ENCODE measurements at regions not wholly inside any gene's neighbourhood (a gene's known extent, or its start where the extent isn't known, plus 50 kb on each side); places are given as distances from the start of the nearest gene placed in this dataset.

DNA sequence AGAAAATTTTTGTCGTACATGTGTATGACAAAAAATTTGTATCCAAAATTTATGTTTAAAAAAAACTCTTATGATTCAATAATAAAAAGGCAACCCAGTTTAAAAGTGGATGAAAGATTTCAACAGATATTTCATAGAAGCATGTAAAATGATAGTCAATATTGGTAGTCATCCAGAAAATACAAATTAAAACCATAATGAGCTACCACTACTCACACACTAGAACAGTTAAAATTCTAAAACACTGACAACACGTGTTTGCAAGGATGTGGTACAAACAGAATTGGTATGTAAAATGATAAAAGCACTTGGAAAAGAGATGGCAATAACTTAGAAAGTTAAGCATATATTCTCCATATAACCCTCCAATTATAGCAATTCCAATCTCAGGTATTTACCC lies 303.0 kb upstream of the NR2F2 start:
- TF ChIP-seq POLR2A (IDR thresholded peaks at IDR 0.05) = no peak
- TF ChIP-seq, protein P1, sequence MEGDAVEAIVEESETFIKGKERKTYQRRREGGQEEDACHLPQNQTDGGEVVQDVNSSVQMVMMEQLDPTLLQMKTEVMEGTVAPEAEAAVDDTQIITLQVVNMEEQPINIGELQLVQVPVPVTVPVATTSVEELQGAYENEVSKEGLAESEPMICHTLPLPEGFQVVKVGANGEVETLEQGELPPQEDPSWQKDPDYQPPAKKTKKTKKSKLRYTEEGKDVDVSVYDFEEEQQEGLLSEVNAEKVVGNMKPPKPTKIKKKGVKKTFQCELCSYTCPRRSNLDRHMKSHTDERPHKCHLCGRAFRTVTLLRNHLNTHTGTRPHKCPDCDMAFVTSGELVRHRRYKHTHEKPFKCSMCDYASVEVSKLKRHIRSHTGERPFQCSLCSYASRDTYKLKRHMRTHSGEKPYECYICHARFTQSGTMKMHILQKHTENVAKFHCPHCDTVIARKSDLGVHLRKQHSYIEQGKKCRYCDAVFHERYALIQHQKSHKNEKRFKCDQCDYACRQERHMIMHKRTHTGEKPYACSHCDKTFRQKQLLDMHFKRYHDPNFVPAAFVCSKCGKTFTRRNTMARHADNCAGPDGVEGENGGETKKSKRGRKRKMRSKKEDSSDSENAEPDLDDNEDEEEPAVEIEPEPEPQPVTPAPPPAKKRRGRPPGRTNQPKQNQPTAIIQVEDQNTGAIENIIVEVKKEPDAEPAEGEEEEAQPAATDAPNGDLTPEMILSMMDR (IDR thresholded peaks at IDR 0.05) = no peak
- Histone ChIP-seq H3K27ac (no peak overlapping the region), H3K4me1 (no peaks in the 10 kb centered on the region), H3K27me3 (no peaks in the 10 kb centered on the region), H3K9me3 (no peaks in the 10 kb centered on the region), H3K4me3 (no peak overlapping the region), H3K36me3 (no peaks in the 10 kb centered on the region)
- intact Hi-C loops (cut with DNase I) = no loop called here
- 80 to 88% methylated on average over 2 of the region's 2 CpGs for WGBS, 2 donors
- no peak for DNase-seq

DNA sequence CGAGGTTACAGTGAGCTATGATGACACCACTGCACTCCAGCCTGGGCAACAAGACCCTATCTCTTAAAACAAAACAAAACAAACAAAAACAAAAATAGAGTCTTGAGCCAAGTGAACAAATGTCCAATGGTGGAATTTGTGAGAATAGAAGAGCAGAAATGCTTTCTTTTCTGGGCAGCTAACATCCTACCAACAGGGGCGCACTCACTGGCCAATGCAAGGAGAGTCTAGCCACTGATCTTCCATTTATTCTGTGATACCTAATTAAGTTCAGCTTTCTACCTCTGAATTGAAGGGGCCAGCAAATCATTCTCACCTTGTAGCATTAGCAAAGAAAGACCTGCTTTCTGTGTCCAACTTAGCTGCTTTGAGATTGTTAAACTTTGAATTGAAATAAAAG lies 301.9 kb upstream of the NR2F2 start:
- H3K4me3 ChIP-seq = no peak overlapping the region
- no peaks in the 10 kb centered on the region for H3K4me1 ChIP-seq
- 78 to 80% methylated on average over 2 of the region's 2 CpGs for WGBS, 2 donors
- no peaks in the 10 kb centered on the region for H3K9me3 ChIP-seq
- no peak for TF ChIP-seq POLR2A (IDR thresholded peaks at IDR 0.05)
- TF ChIP-seq, protein P1 (IDR thresholded peaks at IDR 0.05) = no peak
- H3K36me3 ChIP-seq = no peaks in the 10 kb centered on the region
- no peak overlapping the region for H3K27ac ChIP-seq
- intact Hi-C loops (cut with DNase I) = no loop called here
- H3K27me3 ChIP-seq = no peaks in the 10 kb centered on the region
- no peak for DNase-seq

DNA sequence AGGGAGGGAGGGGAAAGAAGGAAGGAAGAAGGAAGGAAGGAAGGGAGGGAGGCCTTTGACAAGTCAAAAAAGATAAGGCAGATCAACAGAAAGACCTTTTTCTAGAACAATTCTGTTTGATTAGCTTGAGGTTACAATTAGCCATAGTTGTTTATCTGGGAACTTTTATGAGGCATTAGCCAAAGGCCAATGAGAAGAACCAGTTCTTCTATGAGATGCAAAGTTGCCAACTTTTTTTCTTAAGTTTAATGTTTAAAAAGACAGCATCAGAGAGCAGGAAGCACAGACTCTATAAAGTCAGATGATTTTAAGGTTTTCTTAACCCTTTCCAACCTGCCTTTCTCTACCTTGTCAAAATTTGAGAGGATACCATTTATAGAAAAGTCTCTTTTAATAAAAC lies 301.3 kb upstream of the NR2F2 start:
- Histone ChIP-seq H3K4me1 (no peaks in the 10 kb centered on the region), H3K9me3 (no peaks in the 10 kb centered on the region), H3K4me3 (no peak overlapping the region), H3K36me3 (no peaks in the 10 kb centered on the region), H3K27me3 (no peaks in the 10 kb centered on the region), H3K27ac (no peak overlapping the region)
- no peak for DNase-seq
- intact Hi-C loops (cut with DNase I) = no loop called here
- TF ChIP-seq POLR2A (IDR thresholded peaks at IDR 0.05) = no peak
- TF ChIP-seq, protein P1 (IDR thresholded peaks at IDR 0.05) = no peak

DNA sequence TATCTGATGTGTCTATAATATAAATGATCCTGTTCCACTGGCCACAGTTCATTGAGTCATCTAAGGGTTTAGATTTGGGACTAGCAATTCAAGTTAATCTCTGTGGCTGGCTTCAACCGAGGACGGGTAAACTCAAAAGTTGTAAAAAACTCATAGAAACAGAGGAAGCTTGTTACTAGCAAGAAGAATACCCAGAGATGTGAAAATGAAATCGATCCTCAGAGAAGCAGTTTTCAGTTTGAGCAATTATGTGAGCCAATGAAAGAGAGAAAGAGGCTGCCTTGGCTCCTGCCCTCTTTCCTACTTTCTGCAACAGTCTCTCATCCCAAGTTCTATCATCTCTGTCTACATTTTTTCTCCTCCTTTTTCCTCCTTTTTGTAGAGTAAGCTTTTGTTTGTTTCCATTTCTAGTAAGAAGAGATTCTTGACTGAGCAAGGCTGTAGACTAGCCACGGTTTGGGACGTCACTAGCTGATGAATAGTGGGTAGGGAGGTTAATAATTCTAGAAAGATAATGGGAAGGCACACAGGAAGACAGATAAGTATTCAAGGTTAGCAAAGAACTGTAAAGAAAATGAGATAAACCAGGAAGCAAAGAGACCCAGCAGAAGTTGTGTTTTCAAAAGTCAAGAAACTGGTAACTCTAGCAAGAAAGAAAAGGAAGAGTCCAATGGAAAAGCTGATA lies 298.9 kb upstream of the NR2F2 start:
- 90 to 91% methylated on average over 5 of the region's 5 CpGs for WGBS, 2 donors
- Histone ChIP-seq H3K27ac (no peak overlapping the region), H3K9me3 (no peaks in the 10 kb centered on the region), H3K36me3 (no peaks in the 10 kb centered on the region), H3K4me1 (no peaks in the 10 kb centered on the region), H3K27me3 (peaks cover 0 to 2% (median 0%) of the 10 kb centered on the region in 4 donors), H3K4me3 (no peak overlapping the region)
- no peak for DNase-seq
- TF ChIP-seq, protein P1 (IDR thresholded peaks at IDR 0.05) = no peak
- TF ChIP-seq POLR2A (IDR thresholded peaks at IDR 0.05) = no peak
- intact Hi-C loops (cut with DNase I) = no loop called here

DNA sequence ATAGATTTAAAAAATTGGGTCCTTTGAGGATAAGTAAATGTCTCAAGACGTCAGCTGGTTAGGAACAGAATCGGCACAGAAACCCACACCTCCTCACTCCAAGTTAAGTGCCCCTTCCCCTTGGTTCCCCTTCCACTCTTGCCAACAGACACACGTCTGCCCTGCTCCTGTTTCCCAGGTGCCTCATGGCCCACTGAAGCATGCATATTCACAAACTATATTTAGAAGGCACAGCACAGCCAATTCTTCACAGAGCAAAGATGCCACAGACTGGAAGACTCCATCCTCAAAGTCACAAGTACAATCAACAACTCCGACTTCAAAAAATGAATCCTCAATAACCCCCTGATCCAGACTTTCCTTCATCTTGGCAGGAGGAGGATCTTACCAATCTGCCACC lies 295.4 kb upstream of the NR2F2 start:
- intact Hi-C loops (cut with DNase I) = no loop called here
- H3K4me3 ChIP-seq = no peak overlapping the region
- no peak overlapping the region for H3K27ac ChIP-seq
- no peaks in the 10 kb centered on the region for H3K36me3 ChIP-seq
- DNase-seq = no peak
- no peak for TF ChIP-seq POLR2A (IDR thresholded peaks at IDR 0.05)
- TF ChIP-seq, protein P1 (IDR thresholded peaks at IDR 0.05) = no peak
- H3K4me1 ChIP-seq = no peaks in the 10 kb centered on the region
- H3K27me3 ChIP-seq = peaks cover 0 to 6% (median 0%) of the 10 kb centered on the region in 4 donors
- WGBS, 2 donors = 87 to 90% methylated on average over 4 of the region's 4 CpGs
- H3K9me3 ChIP-seq = no peaks in the 10 kb centered on the region
